ENCODE measurements at regions not wholly inside any gene's neighbourhood (a gene's known extent, or its start where the extent isn't known, plus 50 kb on each side); places are given as distances from the start of the nearest gene placed in this dataset.

- BruUV-seq (replicated peaks): no TSS peak
- Histone ChIP-seq H3K4me1 (no peaks in the 10 kb centered on the region), H3K9me3 (no peaks in the 10 kb centered on the region), H3K27me3 (replicated peaks; ENCODE audit: control insufficient read depth, insufficient read depth, low read length) (no peaks in the 10 kb centered on the region), H3K36me3 (ENCODE audit: control insufficient read depth, insufficient read depth, low read length) (no peaks in the 10 kb centered on the region), H3K4me3 (ENCODE audit: low read depth, low read length) (no peak overlapping the region)
- H3K27ac Mint-ChIP-seq (ENCODE audit: unreplicated experiment): no peak overlapping the region
- DNase-seq: no peak
- no peak for TF ChIP-seq CTCF (IDR thresholded peaks at IDR 0.05; ENCODE audit: insufficient read depth in 1 of 2, low read depth in 1 of 2, low read length in 1 of 2, severe bottlenecking in 1 of 2, unreplicated experiment in 1 of 2)
- POLR2A ChIA-PET: no interaction called here
- H3K36me3 Mint-ChIP-seq (ENCODE audit: insufficient read depth, unreplicated experiment): no peaks in the 10 kb centered on the region
- H3K9me3 Mint-ChIP-seq (ENCODE audit: unreplicated experiment): peaks cover 13% of the 10 kb centered on the region
- CTCF ChIA-PET: no interaction called here
- H3K4me1 Mint-ChIP-seq (ENCODE audit: low read depth, unreplicated experiment): no peaks in the 10 kb centered on the region
- no peaks in the 10 kb centered on the region for H3K27me3 Mint-ChIP-seq (ENCODE audit: insufficient read depth, unreplicated experiment)
- no peak overlapping the region for H3K4me3 Mint-ChIP-seq (ENCODE audit: unreplicated experiment)
- intact Hi-C loops (cut with micrococcal nuclease; ENCODE audit: unreplicated experiment): no loop called here
These were observed 80.1 kb upstream of the PPP1R3A start for GRCh38 chr7:113998934-113999333.

DNA sequence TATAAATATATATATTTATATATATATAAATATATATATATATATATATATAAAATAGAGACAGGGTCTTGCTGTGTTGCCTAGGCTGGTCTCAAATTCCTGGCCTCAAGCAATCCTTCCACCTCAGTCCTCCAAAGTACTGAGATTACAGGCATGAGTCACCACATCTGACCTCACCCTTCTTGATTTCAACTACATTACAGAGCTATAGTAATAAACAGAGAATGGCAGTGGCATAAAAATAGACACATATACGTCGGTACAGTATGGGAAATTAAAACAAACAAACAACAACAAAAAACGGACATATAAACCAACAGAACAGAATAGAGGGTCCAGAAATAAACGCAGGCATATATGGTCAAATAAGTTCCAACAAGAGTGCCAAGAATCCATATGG is 77.6 kb upstream of the PPP1R3A start:
- Histone ChIP-seq H3K4me1 (no peaks in the 10 kb centered on the region), H3K4me3 (ENCODE audit: low read depth, low read length) (no peak overlapping the region), H3K9me3 (no peaks in the 10 kb centered on the region), H3K36me3 (ENCODE audit: control insufficient read depth, insufficient read depth, low read length) (no peaks in the 10 kb centered on the region), H3K27me3 (replicated peaks; ENCODE audit: control insufficient read depth, insufficient read depth, low read length) (no peaks in the 10 kb centered on the region)
- BruUV-seq (replicated peaks): no TSS peak
- H3K27ac Mint-ChIP-seq (ENCODE audit: unreplicated experiment): no peak overlapping the region
- TF ChIP-seq CTCF (IDR thresholded peaks at IDR 0.05; ENCODE audit: insufficient read depth in 1 of 2, low read depth in 1 of 2, low read length in 1 of 2, severe bottlenecking in 1 of 2, unreplicated experiment in 1 of 2): no peak
- H3K4me1 Mint-ChIP-seq (ENCODE audit: low read depth, unreplicated experiment): no peaks in the 10 kb centered on the region
- peaks cover under 1% of the 10 kb centered on the region for H3K9me3 Mint-ChIP-seq (ENCODE audit: unreplicated experiment)
- CTCF ChIA-PET: no interaction called here
- intact Hi-C loops (cut with micrococcal nuclease; ENCODE audit: unreplicated experiment): no loop called here
- POLR2A ChIA-PET: no interaction called here
- no peak for DNase-seq
- H3K4me3 Mint-ChIP-seq (ENCODE audit: unreplicated experiment): no peak overlapping the region
- no peaks in the 10 kb centered on the region for H3K27me3 Mint-ChIP-seq (ENCODE audit: insufficient read depth, unreplicated experiment)
- no peaks in the 10 kb centered on the region for H3K36me3 Mint-ChIP-seq (ENCODE audit: insufficient read depth, unreplicated experiment)

DNA sequence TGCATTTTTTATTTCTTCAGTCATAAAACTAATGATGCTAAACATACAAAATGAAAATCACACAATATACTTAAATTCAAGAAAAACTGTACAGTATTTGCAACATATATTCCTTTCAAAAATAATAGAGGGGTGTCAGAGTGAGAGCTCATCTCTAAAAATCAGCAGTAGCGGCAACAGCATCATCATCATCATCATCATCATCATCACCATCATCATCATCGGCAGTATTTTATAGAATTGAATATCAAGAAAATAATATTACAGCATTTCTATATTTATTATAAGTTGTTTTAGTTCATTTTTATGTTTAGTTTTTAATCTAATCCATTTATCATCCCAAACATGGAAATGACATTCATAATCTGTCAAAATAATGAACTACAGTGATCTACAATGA is 67.4 kb upstream of the PPP1R3A start:
- Mint-ChIP-seq H3K27ac (ENCODE audit: unreplicated experiment) (no peak overlapping the region), H3K9me3 (ENCODE audit: unreplicated experiment) (no peaks in the 10 kb centered on the region), H3K27me3 (ENCODE audit: insufficient read depth, unreplicated experiment) (peaks cover 2% of the 10 kb centered on the region), H3K36me3 (ENCODE audit: insufficient read depth, unreplicated experiment) (no peaks in the 10 kb centered on the region), H3K4me1 (ENCODE audit: low read depth, unreplicated experiment) (no peaks in the 10 kb centered on the region), H3K4me3 (ENCODE audit: unreplicated experiment) (no peak overlapping the region)
- ChIA-PET CTCF (no interaction called here), POLR2A (no interaction called here)
- intact Hi-C loops (cut with micrococcal nuclease; ENCODE audit: unreplicated experiment): no loop called here
- H3K9me3 ChIP-seq: no peaks in the 10 kb centered on the region; the same call in 1 of the 2 replicates
- TF ChIP-seq CTCF (IDR thresholded peaks at IDR 0.05; ENCODE audit: insufficient read depth in 1 of 2, low read depth in 1 of 2, low read length in 1 of 2, severe bottlenecking in 1 of 2, unreplicated experiment in 1 of 2): no peak
- no peak overlapping the region for H3K4me3 ChIP-seq (ENCODE audit: low read depth, low read length)
- no peaks in the 10 kb centered on the region for H3K4me1 ChIP-seq
- H3K27me3 ChIP-seq (replicated peaks; ENCODE audit: control insufficient read depth, insufficient read depth, low read length): no peaks in the 10 kb centered on the region
- BruUV-seq (replicated peaks): no TSS peak
- H3K36me3 ChIP-seq (ENCODE audit: control insufficient read depth, insufficient read depth, low read length): no peaks in the 10 kb centered on the region
- no peak for DNase-seq

All from Caco-2 (cell line).